Endothelial cell (in vitro differentiated cells): ENCODE measurements at regions not wholly inside any gene's neighbourhood (a gene's known extent, or its start where the extent isn't known, plus 50 kb on each side); places are given as distances from the start of the nearest gene placed in this dataset.

Source experiments
- DNase-seq: peaks from one replicate; pipeline ENCODE4 v3.0.0; 2021; ENCODE audit warnings: low spot score
- H3K27ac Mint-ChIP-seq: one replicate; pipeline ENCODE4 v1.8.0; 2021; ENCODE audit warnings: mixed read lengths, inconsistent platforms; ENCODE audit not compliant: unreplicated experiment
- H3K27me3 Mint-ChIP-seq: one replicate; pipeline ENCODE4 v1.8.0; 2021; ENCODE audit warnings: mild to moderate bottlenecking, moderate library complexity, mixed read lengths, inconsistent platforms; ENCODE audit not compliant: unreplicated experiment
- H3K36me3 Mint-ChIP-seq: one replicate; pipeline ENCODE4 v1.8.0; 2021; ENCODE audit warnings: mild to moderate bottlenecking, low read depth, mixed read lengths, inconsistent platforms; ENCODE audit not compliant: unreplicated experiment
- H3K4me1 Mint-ChIP-seq: one replicate; pipeline ENCODE4 v1.8.0; 2021; ENCODE audit warnings: mild to moderate bottlenecking, mixed read lengths, inconsistent platforms; ENCODE audit not compliant: unreplicated experiment
- H3K4me3 Mint-ChIP-seq: one replicate; pipeline ENCODE4 v1.8.0; 2021; ENCODE audit warnings: mild to moderate bottlenecking, mixed read lengths, inconsistent platforms; ENCODE audit not compliant: unreplicated experiment
- H3K9me3 Mint-ChIP-seq: one replicate; pipeline ENCODE4 v1.8.0; 2021; ENCODE audit warnings: mixed read lengths, inconsistent platforms; ENCODE audit not compliant: unreplicated experiment
- CTCF ChIP-seq: fragments of 200-600 bp; sonication (generic); IDR thresholded peaks from one replicate; pipeline ENCODE4 v1.5.0; 2021; ENCODE audit warnings: antibody characterized with exemption; ENCODE audit not compliant: unreplicated experiment

- Mint-ChIP-seq H3K27ac (no peak overlapping the region), H3K4me1 (peaks cover 22% of the 10 kb centered on the region), H3K27me3 (peaks cover 4% of the 10 kb centered on the region), H3K4me3 (no peak overlapping the region), H3K36me3 (no peaks in the 10 kb centered on the region), H3K9me3 (no peaks in the 10 kb centered on the region)
- no peak for TF ChIP-seq CTCF
- DNase-seq = no peak
Observed at GRCh38 chr5:130884023-130884422, 281.0 kb downstream of the HINT1 start.

DNA sequence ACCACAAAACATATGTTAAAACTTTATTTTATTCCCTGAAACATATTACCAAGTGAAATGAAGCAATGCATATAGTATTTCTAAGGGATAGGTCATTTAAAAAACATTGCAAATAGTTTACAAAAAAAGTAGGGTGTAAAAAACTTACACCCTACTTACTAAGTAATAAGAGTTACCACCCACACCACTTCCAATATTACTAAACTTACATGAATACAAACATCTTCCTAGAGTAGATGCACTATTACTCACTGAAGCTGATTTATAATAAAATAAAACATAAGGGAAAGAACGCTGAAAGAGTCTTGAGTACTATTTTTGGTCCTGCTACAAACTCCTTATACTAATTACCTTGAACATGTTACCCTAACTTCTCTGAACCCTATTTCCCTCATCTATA lies 289.4 kb downstream of the HINT1 start:
- peaks cover 20% of the 10 kb centered on the region for H3K4me1 Mint-ChIP-seq
- no peaks in the 10 kb centered on the region for H3K36me3 Mint-ChIP-seq
- no peak for DNase-seq

DNA sequence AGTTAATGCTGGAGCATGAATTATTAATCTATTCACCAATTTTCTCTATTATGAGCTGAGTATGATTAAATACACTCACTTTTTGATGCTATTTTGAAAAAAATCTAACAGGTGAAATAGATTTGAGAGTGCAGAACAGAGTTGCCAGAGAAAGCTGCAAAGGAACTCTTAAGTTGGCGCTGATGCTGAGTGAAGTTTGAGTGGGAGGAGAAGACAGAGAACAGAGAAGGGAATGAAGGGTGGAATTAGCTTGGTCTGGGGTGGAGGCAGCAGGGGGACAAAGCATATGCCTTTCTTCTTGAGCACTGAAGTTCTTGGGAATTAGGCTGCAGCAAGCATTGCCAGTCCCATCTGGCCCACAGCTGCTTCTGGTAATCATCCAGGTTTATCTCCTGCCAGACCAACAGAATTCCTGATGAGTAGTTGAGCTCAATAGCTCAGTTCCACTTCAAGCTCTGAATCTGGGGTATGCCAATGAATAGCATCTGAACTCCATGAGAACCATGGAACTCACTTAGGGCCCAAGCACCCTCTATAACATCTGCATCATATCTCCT lies 290.1 kb downstream of the HINT1 start:
- no peak for DNase-seq
- no peaks in the 10 kb centered on the region for H3K27me3 Mint-ChIP-seq
- no peak overlapping the region for H3K4me3 Mint-ChIP-seq
- H3K9me3 Mint-ChIP-seq = no peaks in the 10 kb centered on the region
- H3K27ac Mint-ChIP-seq = no peak overlapping the region
- TF ChIP-seq CTCF = no peak
- H3K4me1 Mint-ChIP-seq = peaks cover 16% of the 10 kb centered on the region
- no peaks in the 10 kb centered on the region for H3K36me3 Mint-ChIP-seq

More for the DNA sequence above, 289.4 kb downstream of the HINT1 start:
- Mint-ChIP-seq H3K27ac (no peak overlapping the region), H3K27me3 (no peaks in the 10 kb centered on the region), H3K4me3 (no peak overlapping the region), H3K9me3 (no peaks in the 10 kb centered on the region)
- no peak for TF ChIP-seq CTCF

- no peaks in the 10 kb centered on the region for H3K27me3 Mint-ChIP-seq
- no peak overlapping the region for H3K27ac Mint-ChIP-seq
Observed at GRCh38 chr5:130871346-130872086, 293.5 kb downstream of the HINT1 start.

More at GRCh38 chr5:130871346-130872086, 293.5 kb downstream of the HINT1 start:
- Mint-ChIP-seq H3K4me1 (peaks cover 21% of the 10 kb centered on the region), H3K36me3 (no peaks in the 10 kb centered on the region), H3K9me3 (no peaks in the 10 kb centered on the region), H3K4me3 (no peak overlapping the region)
- peak; percentile 78 for TF ChIP-seq CTCF
- no peak for DNase-seq
